HG03025 (cell line): ENCODE measurements at regions not wholly inside any gene's neighbourhood (a gene's known extent, or its start where the extent isn't known, plus 50 kb on each side); places are given as distances from the start of the nearest gene placed in this dataset.
"Not testable (repeated sequence)": the region's sequence is repeated elsewhere in the genome, so short reads cannot be mapped to it uniquely, and the experiment has no call there.

ENCODE experiments used
- ATAC-seq: cut with Tn5 transposase; IDR thresholded peaks from one replicate; pipeline ENCODE4 v1.9.1; 2021; ENCODE audit warnings: mild to moderate bottlenecking, moderate library complexity; ENCODE audit not compliant: unreplicated experiment, low FRiP score

DNA sequence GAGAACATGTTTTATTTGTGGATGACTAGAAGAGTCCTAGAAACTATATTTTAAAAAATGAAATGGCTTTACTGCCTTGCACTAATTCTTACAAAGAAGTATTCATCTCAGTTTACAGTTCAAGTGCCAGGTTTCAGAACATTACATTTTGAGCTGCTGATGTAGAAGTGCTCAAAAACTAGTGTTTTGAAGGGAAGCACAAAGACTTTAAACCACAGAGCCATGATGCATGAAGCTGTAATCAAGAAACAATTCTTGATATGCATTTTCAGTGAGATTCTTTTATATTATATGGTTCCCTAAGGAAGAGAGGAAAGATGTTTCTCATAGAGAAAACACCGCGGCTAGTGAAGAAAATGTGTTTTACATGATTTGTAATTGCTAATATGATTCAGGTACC is 1163.0 kb downstream of the RAPGEF2 start:
- ATAC-seq: no peak

DNA sequence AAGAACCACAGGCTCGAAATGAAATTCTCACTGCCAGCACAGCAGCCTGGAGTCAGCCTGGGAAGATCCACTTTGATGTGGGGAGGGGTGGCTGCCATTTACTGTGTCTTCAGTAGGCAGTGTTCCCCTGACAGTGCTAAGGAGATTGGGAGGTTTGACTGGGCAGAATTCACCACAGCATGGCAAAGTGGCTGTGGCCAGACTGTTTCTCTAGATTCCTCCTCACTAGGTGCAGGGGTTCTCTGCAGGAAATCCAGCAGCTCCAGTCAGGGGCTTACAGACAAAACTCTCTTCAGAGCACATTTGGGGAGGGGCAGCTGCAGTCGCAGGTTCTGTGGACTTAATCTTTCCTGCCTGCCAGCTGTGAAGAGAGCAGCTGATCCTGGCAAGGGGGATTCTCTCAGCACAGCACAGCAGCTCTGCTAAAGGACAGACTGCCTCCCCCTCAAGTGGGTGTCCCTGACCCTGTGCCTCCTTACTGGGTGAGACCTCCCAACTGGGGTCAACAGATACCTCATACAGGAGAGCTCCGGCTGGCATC is 1174.0 kb downstream of the RAPGEF2 start:
- no peak for ATAC-seq

DNA sequence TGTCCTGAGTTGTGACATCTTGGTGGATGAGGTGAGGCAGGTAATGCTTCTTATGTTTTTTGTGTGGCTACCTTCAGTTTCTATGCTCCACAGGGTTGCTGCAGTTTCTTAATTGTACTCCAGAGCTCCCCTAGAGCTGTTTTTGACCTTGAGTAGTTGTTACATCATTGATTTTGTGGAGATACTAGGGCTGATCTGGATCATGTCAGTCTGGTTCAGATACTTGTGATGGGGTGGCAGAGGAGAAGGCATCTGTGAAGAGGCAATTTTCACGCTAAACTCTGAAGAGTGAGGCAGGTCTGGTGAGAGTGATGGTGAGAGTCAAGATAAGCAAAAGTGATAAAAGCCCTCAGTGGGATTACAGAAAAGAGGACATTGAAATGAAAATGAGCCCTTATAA is 1180.2 kb downstream of the RAPGEF2 start:
- no peak for ATAC-seq

DNA sequence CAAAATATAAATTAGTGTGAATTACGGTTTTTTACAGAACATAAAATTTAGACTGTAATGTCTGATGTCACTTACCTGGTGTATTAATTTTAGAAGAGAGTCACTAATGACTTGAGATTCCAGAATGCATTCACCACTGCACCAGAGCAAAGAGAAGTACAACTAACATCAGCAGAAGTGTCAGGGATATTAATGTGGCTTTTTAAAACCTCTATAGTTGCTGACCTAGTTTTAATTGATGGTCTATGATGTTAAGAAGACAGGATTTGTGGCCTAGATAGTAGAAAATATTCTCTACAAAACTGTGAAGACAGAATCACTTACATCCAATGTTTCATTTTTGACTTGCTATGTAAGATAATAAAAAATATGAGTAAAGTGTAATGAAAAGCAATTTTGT is 1181.6 kb downstream of the RAPGEF2 start:
- no peak for ATAC-seq

DNA sequence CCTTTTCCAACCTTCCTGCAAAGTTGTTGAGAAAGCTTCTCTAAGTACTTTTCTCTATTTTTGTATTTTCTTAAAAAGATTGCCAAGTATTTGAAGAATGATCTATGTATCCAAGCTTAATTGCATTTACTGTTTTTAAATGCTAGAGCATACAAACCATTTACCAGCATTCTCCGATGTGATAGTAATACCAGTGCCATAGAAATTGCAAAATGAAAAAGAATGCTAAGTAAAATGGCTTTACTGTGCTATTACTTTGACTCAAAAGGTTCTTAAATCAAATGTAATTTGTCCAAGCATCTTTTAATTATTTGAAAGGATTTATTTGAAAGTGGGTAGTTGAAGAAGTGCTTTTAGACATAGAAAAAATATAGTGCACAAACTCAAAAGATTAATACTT is 1183.2 kb downstream of the RAPGEF2 start:
- no peak for ATAC-seq

DNA sequence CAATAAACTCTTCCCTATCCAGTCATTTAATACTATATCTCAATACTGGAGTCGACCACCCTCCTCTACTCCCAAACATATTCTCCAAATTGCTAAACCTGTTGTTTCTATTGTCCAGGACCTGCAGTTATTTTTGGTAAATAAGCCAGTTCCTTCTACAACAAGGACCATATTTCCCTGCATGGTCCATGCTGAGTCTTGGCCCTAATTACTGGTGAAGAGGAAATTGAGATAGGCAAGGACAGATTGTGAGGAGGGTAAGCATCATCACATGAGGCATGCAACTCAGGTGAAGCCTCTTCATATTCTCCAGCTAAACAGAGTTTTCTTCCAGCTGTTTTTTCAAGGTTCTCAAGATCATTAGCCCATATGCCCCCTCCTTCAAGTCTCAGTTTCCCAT is 1193.6 kb downstream of the RAPGEF2 start:
- no peak for ATAC-seq

DNA sequence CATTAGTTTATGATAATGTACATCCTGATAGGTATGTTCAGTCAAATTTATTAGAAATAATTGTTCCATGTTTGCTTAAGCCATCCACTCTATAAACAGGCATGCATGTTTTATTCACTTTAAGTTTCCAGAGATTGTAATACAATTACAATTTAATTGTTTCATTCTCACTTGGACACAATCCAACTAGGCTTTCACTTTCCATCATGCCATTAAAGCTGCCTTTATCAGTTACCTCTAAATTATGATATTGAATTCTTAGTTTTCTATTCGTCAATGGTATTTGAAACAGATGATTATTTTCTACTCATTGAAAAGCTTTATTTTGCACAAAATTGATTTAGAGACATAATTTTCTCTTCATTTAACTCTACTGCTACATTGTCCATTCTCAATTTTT is 1196.3 kb downstream of the RAPGEF2 start:
- no peak for ATAC-seq

DNA sequence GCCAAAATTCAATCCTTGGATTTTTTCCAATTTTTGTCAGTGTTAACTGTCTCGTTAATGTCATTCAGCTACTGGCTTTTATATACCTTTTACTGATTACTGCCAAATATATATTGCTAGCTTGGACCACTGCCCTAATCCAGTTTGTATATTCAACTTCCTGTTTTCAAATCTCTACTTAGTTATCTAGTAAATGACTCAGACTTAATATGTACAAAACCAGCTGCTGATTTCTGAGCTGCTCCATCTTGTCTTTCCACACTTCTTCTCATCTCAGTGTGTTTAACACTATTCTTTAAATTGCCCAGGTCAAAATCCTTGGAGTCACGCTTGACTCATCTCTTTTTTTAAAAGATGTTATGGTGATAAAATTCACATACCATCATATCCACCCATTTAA is 1196.7 kb downstream of the RAPGEF2 start:
- ATAC-seq: no peak

DNA sequence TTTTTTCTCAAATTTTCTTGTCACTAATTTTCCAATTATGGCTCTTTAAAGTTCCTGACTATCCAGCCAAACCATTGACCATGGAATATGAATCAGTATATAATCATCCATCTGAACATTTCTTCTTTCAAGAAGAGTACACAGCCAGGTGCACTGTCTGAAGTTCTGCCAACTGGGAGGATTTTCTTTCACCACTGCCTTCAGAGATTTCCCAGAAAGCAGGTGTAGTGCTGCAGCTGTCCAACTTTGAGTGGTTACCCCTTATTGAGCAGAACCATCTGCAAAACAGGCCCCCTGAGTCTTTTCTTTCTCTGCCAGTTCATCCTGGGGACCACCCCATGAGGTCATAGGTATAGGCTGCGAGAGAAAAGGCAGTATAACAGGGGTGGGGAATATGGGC is 1213.2 kb downstream of the RAPGEF2 start:
- ATAC-seq: no peak

DNA sequence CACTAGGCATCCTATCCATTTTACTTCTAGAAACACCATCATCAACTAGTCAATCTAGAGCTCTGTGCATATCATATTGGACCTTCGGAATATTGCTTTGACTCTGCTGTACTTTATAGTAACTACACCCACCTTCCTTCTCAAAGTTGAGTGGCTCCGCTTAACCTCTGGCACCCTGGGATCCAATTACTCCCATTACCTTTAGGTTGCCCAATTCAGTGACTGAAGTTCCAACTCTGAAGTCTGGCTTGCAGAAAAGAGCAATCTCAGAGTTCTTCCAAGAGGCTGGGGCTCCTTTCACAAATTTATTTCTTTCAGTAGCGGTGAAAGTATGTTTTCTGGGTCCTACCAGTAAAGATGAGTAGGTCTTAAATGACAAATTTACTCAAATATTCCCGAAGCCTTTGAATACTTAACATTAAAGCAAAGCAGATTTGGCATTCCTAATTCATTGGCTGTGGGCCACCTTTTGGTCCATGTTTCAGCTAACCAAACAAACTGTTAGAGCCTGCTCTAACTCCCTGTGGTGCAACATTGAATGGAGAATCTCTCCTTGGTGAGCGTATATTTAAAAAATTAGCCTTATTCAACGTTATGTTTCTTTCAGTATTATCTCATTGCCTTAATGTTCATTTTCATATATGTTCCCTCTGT is 1215.8 kb downstream of the RAPGEF2 start:
- ATAC-seq: no peak

DNA sequence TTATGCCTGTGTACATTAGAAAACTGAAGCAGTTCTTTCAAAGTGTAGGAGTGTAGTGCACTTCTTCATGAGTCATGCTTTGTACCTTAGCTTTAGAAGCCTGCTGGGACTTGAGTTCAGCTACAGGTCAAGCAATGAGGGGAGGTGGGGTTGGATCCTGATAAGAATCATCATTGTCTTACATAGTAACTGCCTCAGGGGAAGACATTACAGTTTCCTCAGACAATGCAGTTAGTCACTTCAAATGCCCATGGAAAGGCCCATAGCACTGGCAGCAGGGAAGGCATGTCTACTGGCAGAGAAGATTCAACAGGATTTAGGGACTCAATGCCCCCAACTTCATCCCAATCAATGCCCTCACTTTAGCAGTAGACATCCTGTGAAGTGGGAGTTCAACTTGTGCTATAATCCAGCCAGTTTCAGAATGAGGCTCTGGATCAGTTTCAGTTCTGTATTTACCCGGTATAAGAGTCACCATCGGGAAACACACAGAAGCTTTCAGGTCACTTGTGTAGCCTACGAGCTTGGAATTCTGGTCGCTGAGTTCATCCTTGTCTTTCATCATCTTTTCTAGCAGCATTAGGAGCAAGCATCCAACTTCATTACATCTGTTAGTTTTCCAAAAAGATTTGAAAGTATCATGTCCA is 1216.5 kb downstream of the RAPGEF2 start:
- ATAC-seq: no peak

DNA sequence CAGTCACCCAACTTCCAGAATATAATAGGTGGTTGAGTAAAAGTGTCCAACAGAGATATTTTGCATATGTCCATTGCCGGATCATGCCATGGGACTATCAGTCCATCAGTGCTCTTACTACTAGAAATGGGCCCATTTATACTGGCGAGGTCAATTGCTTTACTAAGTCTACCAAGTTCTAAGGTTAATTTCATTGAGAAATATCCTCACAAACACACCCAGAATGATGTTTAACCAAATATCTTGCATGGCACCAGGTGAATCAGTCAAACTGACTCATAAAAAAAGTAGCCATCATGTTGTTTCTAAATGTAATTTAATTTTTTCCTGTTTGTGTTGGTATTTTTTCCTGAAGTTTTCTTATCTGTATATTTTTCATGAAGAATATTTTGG is 1217.0 kb downstream of the RAPGEF2 start:
- no peak for ATAC-seq

DNA sequence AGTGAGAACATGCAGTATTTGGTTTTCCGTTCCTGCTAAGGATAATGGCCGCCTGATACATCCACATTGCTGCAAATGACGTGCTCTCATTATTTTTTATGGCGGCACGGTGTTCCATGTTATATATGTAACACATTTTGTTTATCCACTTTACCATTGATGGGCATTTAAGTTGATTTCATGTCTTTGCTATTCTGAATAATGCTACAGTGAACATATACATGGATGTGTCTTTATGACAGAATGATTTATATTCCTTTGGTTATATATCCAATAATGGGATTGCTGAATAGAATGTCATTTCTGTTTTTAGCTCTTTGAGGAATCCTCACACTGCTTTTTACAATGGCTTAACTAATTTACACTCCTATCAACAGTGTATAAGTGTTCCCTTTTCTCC is 1223.2 kb downstream of the RAPGEF2 start:
- ATAC-seq: no peak

DNA sequence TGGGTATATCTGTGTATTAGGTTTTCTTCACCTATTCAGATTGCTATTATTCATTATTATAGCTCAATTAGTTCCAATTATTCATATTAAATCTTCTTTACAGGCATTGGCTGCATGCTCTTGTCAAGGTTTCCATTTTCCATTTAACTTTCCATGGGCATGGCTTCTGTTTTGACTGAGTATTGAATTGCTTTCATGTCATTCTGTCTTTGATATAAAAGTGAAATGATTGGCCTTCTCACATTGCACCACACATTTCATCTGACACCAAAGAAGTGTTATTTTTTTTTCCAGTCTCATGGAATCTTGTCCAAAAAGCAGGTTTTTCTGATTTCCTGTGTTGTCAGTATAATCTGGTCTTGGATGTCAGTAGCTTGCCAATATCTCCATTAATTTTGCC is 1244.3 kb downstream of the RAPGEF2 start:
- no peak for ATAC-seq

DNA sequence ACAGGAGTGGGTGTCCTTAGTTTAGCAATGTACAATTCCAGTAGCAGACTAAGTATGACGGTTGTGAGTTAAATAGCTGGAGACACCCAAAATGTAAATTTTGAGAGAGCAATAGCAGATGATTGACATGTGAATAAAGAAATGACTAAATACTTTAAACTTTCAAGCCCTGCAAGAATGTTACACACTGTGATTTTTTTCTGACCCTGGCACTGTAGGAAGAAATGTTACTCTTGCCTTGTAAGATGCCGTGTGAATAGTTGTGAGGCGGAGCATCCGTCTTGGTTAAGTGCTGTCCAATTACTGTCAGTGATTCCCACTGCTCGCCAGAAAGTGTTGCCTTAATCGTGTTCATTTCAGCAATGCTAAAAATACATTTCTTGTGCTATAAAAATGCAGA is 1248.1 kb downstream of the RAPGEF2 start:
- no peak for ATAC-seq

DNA sequence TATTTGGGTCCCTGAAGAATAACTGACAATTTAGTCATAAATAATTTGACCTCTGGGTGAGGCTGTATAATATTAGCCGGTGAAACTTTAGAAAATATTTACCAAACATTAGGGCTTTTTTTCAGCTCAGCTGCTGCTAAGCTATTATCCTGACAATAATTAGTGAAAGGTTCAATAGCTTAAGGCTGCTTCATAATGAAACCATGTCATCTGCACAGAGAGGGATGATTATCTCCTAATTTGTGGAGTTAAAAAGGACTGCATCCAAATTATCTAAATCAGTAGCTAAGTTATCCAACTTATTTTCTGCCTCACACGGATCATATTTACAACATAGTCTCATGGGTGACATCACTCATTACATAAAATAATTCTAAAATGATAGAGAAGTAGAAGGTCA is 1249.8 kb downstream of the RAPGEF2 start:
- ATAC-seq: no peak

DNA sequence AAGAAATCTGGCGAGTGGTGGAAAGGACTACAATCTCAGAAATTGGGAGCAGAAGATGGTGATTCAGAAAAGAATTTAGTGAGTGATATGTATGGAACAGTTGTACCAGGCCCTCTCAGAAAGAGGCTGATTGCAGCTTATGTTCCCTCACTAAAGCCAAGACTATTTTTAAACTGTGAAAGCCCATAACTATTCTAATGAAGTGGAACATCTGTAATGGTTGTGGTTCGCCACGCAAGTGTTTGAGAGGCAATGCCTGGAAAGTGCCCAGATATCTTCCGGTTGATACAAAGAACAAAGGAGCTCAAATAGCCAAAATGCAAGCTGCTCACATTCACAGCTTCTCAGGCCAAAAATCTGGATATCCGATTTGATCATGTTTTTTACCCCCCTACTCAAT is 1250.7 kb downstream of the RAPGEF2 start:
- ATAC-seq: no peak

DNA sequence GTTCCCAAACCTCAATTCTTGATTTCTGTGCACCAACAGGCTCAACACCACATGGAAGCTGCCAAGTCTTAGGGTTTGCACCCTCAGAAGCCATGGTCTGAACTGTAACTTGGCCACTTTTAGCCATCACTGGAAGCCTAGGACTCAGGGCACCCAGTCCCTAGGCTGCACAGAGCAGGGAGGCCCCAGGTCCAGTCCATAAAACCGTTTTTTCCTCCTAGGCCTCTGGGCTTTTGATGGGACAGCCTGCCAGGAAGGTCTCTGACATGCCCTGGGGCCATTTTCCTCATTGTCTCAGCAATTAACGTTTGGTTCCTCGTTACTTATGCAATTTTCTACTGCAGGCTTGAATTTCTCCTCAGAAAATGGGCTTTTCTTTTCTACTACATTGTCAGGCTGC is 1259.6 kb downstream of the RAPGEF2 start:
- no peak for ATAC-seq

DNA sequence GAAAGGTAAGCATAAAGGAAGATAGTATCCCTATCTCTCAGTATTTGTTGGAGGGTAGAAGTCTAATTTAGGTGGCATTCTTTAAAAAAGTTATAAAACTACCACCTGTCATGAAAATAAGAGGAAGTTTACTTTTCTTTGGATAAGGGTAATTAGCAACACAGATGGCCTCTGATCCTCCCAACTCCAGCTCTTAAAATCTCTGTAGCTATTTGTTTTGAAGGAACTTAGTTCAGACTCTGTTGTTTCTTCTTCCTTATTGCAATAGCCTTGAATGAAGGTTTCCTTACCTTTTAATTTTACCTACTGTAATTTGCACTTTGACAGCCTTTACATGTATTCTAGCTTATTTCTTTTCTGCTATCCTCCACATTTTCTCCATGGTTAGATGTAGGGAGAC is 1261.3 kb downstream of the RAPGEF2 start:
- no peak for ATAC-seq

DNA sequence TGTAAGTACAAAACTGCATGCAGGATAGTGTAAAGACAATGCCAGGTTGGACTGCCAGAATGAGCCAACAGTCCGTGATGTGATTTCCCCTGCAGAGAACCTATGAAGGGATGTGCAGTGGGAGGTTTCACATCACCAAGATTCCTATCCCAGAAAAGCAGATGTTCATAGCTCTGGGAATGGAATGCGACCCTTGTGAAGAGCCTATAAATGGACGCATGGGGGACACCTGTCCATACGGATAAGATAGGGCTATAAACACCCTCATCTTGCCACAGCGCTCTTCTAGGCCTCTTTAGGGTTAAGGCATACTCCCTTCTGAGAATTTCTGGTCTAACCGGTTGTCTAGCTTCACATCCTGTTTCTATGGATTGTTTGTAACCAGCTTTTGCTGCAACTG is 1261.8 kb downstream of the RAPGEF2 start:
- not testable (repeated sequence) for ATAC-seq

DNA sequence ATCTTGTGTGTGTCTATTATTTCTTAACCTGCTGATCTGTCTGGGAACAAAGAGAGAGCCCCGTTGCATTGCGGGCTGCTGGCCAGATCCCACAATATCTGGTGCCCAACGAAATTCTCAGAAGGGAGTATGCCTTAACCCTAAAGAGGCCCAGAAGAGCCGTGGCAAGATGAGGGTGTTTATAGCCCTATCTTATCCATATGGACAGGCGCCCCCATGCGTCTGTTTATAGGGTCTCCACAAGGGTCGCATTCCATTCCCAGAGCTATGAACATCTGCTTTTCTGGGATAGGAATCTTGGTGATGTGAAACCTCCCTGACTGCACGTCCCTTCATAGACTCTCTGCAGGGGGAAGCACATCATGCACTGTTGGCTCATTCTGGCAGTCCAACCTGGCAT is 1262.5 kb downstream of the RAPGEF2 start:
- not testable (repeated sequence) for ATAC-seq

DNA sequence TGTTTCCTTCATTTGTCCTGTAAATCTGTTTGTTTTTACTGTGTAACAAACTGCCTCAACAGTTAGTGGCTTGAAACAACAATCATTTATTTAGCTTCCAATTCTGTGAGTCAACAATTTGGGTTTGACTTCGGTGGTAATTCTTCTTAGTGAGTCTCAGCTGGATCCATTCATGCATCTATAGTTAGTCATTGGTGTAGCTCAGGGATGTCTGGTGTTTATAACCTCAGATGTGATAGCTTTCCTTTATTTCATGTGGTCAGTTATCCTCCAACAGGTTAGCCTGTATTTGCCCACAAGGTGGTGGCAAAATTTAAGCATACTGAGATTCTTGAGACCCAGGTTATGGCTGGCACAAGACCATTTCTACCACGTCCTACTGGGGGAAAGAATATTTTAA is 1267.2 kb downstream of the RAPGEF2 start:
- ATAC-seq: no peak
